Glomerular visceral epithelial cell (primary cell): ENCODE measurements at regions not wholly inside any gene's neighbourhood (a gene's known extent, or its start where the extent isn't known, plus 50 kb on each side); places are given as distances from the start of the nearest gene placed in this dataset.
A peak's percentile ranks its signal among the peaks of the same experiment; 100 is the strongest.
"Not testable (repeated sequence)": the region's sequence is repeated elsewhere in the genome, so short reads cannot be mapped to it uniquely, and the experiment has no call there.

ENCODE experiments used
- DNase-seq: peaks from one replicate; pipeline ENCODE4 v3.0.0-alpha.2; 2016; ENCODE audit errors: extremely low spot score

GRCh38 chrX:54615109-54615508, 85.1 kb downstream of the GNL3L start:
- no peak for DNase-seq

- no peak for DNase-seq
Observed at GRCh38 chrX:54633641-54634040, 103.6 kb downstream of the GNL3L start.

GRCh38 chrX:54639018-54639345, 109.0 kb downstream of the GNL3L start:
- DNase-seq = no peak

GRCh38 chrX:54639346-54640102, 109.5 kb downstream of the GNL3L start:
- peak; percentile 95 for DNase-seq

GRCh38 chrX:54640103-54640690, 110.2 kb downstream of the GNL3L start:
- DNase-seq = no peak

- no peak for DNase-seq
Observed at GRCh38 chrX:54640736-54641135, 110.7 kb downstream of the GNL3L start.

GRCh38 chrX:54641530-54641929, 111.5 kb downstream of the GNL3L start:
- no peak for DNase-seq

- not testable (repeated sequence) for DNase-seq
Observed at GRCh38 chrX:54647607-54648006, 117.6 kb downstream of the GNL3L start.

GRCh38 chrX:54659547-54659946, 129.5 kb downstream of the GNL3L start:
- no peak for DNase-seq

- DNase-seq = no peak
Observed at GRCh38 chrX:54675762-54676161, 122.3 kb downstream of the ITIH6 start.

GRCh38 chrX:54695231-54695630, 102.8 kb downstream of the ITIH6 start:
- no peak for DNase-seq

GRCh38 chrX:54695816-54696487, 102.1 kb downstream of the ITIH6 start:
- no peak for DNase-seq
